ENCODE measurements at regions not wholly inside any gene's neighbourhood (a gene's known extent, or its start where the extent isn't known, plus 50 kb on each side); places are given as distances from the start of the nearest gene placed in this dataset.

DNA sequence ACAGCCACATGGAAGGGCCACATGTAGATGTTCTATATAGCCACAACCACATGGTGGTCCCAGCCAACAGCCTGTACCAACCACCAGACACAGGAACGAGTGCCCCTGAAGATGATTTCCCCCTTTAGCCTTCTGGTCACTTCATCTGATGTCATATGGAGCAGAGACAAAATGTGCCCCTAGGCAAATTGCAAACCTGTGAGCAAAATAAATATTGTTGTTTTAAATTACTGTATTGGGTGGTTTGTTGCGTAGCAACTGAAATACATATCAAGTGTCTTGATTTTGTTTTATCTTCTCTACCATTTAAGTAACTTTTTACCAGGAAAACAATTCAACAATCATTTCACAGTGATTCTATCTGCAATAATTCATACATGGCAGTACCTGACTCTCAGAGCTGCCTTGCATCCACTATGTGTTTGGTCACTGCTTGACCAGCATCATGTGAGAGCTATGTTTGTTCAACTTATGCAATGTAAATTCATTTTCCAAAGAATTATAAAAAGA, 142.5 kb upstream of the VLDLR start:
- no peaks in the 10 kb centered on the region for H3K9me3 Mint-ChIP-seq
- no peaks in the 10 kb centered on the region for H3K27me3 Mint-ChIP-seq (ENCODE audit: low read depth)
- H3K36me3 Mint-ChIP-seq (ENCODE audit: low read depth), result peaks cover 11% of the 10 kb centered on the region
- peaks cover 34% of the 10 kb centered on the region for H3K4me1 Mint-ChIP-seq
- TF ChIP-seq, protein P1, sequence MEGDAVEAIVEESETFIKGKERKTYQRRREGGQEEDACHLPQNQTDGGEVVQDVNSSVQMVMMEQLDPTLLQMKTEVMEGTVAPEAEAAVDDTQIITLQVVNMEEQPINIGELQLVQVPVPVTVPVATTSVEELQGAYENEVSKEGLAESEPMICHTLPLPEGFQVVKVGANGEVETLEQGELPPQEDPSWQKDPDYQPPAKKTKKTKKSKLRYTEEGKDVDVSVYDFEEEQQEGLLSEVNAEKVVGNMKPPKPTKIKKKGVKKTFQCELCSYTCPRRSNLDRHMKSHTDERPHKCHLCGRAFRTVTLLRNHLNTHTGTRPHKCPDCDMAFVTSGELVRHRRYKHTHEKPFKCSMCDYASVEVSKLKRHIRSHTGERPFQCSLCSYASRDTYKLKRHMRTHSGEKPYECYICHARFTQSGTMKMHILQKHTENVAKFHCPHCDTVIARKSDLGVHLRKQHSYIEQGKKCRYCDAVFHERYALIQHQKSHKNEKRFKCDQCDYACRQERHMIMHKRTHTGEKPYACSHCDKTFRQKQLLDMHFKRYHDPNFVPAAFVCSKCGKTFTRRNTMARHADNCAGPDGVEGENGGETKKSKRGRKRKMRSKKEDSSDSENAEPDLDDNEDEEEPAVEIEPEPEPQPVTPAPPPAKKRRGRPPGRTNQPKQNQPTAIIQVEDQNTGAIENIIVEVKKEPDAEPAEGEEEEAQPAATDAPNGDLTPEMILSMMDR (IDR thresholded peaks at IDR 0.05; ENCODE audit: unreplicated experiment in 3 of 3), result no peak
- no peak overlapping the region for H3K4me3 Mint-ChIP-seq
- H3K27ac Mint-ChIP-seq, result peak overlapping the region in 1 of 3 experiments; percentile 57

DNA sequence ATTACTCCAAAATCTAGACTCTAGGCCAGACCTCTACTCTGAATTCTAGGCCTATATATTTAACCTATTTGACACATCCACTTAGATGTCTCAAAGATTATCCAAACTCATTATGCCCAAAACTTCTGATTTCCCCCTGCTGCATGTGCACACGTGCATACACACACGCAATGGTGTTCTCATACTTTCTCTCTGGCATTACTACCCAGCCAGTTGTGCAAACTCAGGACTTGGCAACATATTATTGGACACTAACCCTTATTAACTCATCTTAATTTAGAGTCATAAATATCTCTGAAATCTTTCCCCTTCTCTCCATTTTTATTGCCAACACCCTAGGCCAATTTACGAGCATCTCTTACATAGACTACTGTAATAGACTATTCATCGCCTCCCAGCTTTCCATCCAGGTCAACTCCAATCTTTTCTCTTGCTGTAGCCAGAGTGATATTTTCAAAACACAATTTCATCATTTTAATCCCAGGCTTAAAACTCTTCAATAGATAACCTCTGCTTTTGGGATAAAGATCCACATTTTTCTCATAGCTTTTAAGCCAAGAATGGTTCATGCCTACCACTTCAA, 141.2 kb upstream of the VLDLR start:
- peaks cover 2% of the 10 kb centered on the region for H3K9me3 Mint-ChIP-seq
- H3K27me3 Mint-ChIP-seq (ENCODE audit: low read depth), result no peaks in the 10 kb centered on the region

GRCh38 chr9:2481216-2481615, 140.4 kb upstream of the VLDLR start:
- Mint-ChIP-seq H3K27ac (no peak overlapping the region), H3K4me3 (no peak overlapping the region), H3K4me1 (peaks cover 23% of the 10 kb centered on the region), H3K36me3 (ENCODE audit: low read depth) (peaks cover 17% of the 10 kb centered on the region), H3K27me3 (ENCODE audit: low read depth) (no peaks in the 10 kb centered on the region), H3K9me3 (peaks cover 3% of the 10 kb centered on the region)
- TF ChIP-seq, protein P1 (IDR thresholded peaks at IDR 0.05; ENCODE audit: unreplicated experiment in 3 of 3), result no peak

More for the DNA sequence above, 141.2 kb upstream of the VLDLR start:
- TF ChIP-seq, protein P1 (IDR thresholded peaks at IDR 0.05; ENCODE audit: unreplicated experiment in 3 of 3), result no peak
- H3K27ac Mint-ChIP-seq, result peak overlapping the region in 1 of 3 experiments; percentile 57
- peaks cover 16% of the 10 kb centered on the region for H3K36me3 Mint-ChIP-seq (ENCODE audit: low read depth)
- peaks cover 25% of the 10 kb centered on the region for H3K4me1 Mint-ChIP-seq
- no peak overlapping the region for H3K4me3 Mint-ChIP-seq

DNA sequence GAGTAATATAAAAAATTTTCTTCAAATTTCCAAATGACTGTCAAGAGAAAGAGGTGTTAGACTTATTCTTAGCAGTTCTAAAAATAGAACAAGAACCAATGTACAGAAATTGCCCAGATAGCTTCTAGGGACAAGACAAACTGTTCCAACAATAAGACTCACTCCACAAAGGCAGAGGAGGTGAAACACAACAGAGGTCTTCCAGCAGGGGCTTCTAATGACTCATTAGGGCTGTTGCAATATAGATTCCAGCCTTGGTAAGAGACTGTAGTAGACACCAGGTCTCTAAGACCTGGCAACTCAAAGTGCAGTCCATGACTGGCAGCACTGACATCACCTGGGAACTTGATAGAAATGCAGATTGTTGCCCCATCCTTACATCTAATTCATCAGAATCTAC, 134.6 kb upstream of the VLDLR start:
- Mint-ChIP-seq H3K27me3 (ENCODE audit: low read depth) (no peaks in the 10 kb centered on the region), H3K27ac (no peak overlapping the region), H3K4me3 (no peak overlapping the region), H3K4me1 (peaks cover 23% of the 10 kb centered on the region), H3K36me3 (ENCODE audit: low read depth) (peaks cover 17% of the 10 kb centered on the region), H3K9me3 (peaks cover 3% of the 10 kb centered on the region)
- TF ChIP-seq, protein P1 (IDR thresholded peaks at IDR 0.05; ENCODE audit: unreplicated experiment in 3 of 3), result no peak

DNA sequence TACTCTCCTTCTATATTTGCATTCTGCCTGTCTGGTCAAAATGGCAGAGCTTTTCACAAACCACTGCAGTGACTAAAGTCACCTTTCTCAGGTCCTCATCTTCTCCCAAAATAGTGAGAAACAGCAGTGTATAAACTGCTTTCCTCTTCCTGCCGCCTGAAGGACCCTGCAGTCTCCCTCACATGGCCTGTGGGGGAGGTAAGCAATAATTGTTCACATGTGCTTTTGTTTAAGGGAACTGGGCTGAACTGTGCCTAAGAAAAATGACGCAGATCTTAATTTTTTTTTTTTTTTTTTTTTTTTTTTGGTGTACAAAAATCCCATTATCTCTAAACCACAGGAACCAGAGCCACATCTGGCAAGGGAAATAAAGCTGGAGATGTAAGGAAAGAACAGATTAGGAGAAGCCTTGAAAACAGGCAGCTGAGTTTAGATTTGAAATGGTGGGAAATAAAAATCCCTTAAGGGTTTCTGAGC, 131.7 kb upstream of the VLDLR start:
- peak overlapping the region in 1 of 3 experiments; percentile 24 for H3K4me3 Mint-ChIP-seq
- peaks cover 4% of the 10 kb centered on the region for H3K36me3 Mint-ChIP-seq (ENCODE audit: low read depth)
- peak overlapping the region; percentile 78 to 97 (median 95) for H3K27ac Mint-ChIP-seq
- TF ChIP-seq, protein P1 (IDR thresholded peaks at IDR 0.05; ENCODE audit: unreplicated experiment in 3 of 3), result no peak
- H3K27me3 Mint-ChIP-seq (ENCODE audit: low read depth), result no peaks in the 10 kb centered on the region
- peaks cover 40% of the 10 kb centered on the region for H3K4me1 Mint-ChIP-seq
- peaks cover 3% of the 10 kb centered on the region for H3K9me3 Mint-ChIP-seq

DNA sequence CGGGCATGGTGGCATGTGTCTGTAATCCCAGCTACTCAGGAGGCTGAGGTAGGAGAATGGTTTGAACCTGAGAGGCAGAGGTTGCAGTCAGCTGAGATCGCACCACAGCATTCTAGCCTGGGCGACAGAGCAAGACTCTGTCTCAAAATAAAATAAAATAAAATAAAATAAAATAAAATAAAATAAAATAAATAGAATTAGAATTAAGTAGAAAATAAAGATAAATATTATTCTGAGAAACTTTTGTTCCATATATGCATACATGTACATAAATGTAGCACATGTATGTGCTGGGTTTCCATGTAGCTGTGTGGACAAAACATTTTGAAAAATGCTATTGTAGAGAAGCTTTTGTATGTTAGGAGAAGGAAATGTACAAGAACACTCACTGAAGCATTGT, 129.4 kb upstream of the VLDLR start:
- Mint-ChIP-seq H3K27ac (peak overlapping the region in 2 of 3 experiments; percentile 82 to 86), H3K4me1 (peaks cover 49% of the 10 kb centered on the region), H3K36me3 (ENCODE audit: low read depth) (no peaks in the 10 kb centered on the region), H3K4me3 (no peak overlapping the region), H3K9me3 (no peaks in the 10 kb centered on the region), H3K27me3 (ENCODE audit: low read depth) (no peaks in the 10 kb centered on the region)
- TF ChIP-seq, protein P1 (IDR thresholded peaks at IDR 0.05; ENCODE audit: unreplicated experiment in 3 of 3), result no peak

Measured in nephron (organoid).